ENCODE measurements at regions not wholly inside any gene's neighbourhood (a gene's known extent, or its start where the extent isn't known, plus 50 kb on each side); places are given as distances from the start of the nearest gene placed in this dataset.

- no peak for ATAC-seq (ENCODE audit: poor library complexity)
- peaks cover 4% of the 10 kb centered on the region for H3K36me3 Mint-ChIP-seq (ENCODE audit: low read depth)
- H3K27me3 ChIP-seq (ENCODE audit: control insufficient read depth in 1 of 2, insufficient read depth in 2 of 2, low read length in 2 of 2): no peaks in the 10 kb centered on the region
- H3K9me3 ChIP-seq (ENCODE audit: control insufficient read depth in 1 of 2, insufficient read depth in 1 of 2, low read length in 2 of 2): peaks cover 10 to 14% of the 10 kb centered on the region in 2 experiments
- POLR2A ChIA-PET: no interaction called here
- no peak overlapping the region for H3K27ac Mint-ChIP-seq
- no peaks in the 10 kb centered on the region for H3K36me3 ChIP-seq (ENCODE audit: insufficient read depth, low read length)
- H3K4me3 ChIP-seq (ENCODE audit: low read length): no peak overlapping the region
- H3K4me1 Mint-ChIP-seq (ENCODE audit: low read depth): no peaks in the 10 kb centered on the region
- no peak overlapping the region for H3K27ac ChIP-seq (ENCODE audit: low read depth in 1 of 2, low read length in 2 of 2)
- H3K9me3 Mint-ChIP-seq: peaks cover 11% of the 10 kb centered on the region
- CTCF ChIA-PET: interaction anchor here (1.0 to 1.1 kb wide), 2 partner anchors 12 to 15 kb away, joined by 3 read pairs; no protein-coding TSS in a partner anchor
- TF ChIP-seq CTCF (IDR thresholded peaks at IDR 0.05): no peak
- H3K4me3 Mint-ChIP-seq: no peak overlapping the region
- no peak for DNase-seq
- H3K27me3 Mint-ChIP-seq: peaks cover 6% of the 10 kb centered on the region
- H3K4me1 ChIP-seq (ENCODE audit: insufficient read depth, low read length): no peaks in the 10 kb centered on the region
- intact Hi-C loops (cut with DNase I, micrococcal nuclease): no loop called here
Observed at GRCh38 chr7:131251371-131251770, 76.3 kb upstream of the MKLN1 start.

GRCh38 chr7:131252976-131253375 is 74.7 kb upstream of the MKLN1 start:
- H3K4me1 ChIP-seq (ENCODE audit: insufficient read depth, low read length): no peaks in the 10 kb centered on the region
- peaks cover 4% of the 10 kb centered on the region for H3K36me3 Mint-ChIP-seq (ENCODE audit: low read depth)

GRCh38 chr7:131254211-131254610 is 73.5 kb upstream of the MKLN1 start:
- intact Hi-C loops (cut with DNase I, micrococcal nuclease): no loop called here
- DNase-seq: no peak
- Histone ChIP-seq H3K4me1 (ENCODE audit: insufficient read depth, low read length) (no peaks in the 10 kb centered on the region), H3K9me3 (ENCODE audit: control insufficient read depth in 1 of 2, insufficient read depth in 1 of 2, low read length in 2 of 2) (peaks cover 10 to 14% of the 10 kb centered on the region in 2 experiments), H3K4me3 (ENCODE audit: low read length) (no peak overlapping the region), H3K27me3 (ENCODE audit: control insufficient read depth in 1 of 2, insufficient read depth in 2 of 2, low read length in 2 of 2) (no peaks in the 10 kb centered on the region), H3K27ac (ENCODE audit: low read depth in 1 of 2, low read length in 2 of 2) (no peak overlapping the region), H3K36me3 (ENCODE audit: insufficient read depth, low read length) (no peaks in the 10 kb centered on the region)
- Mint-ChIP-seq H3K9me3 (peaks cover 11% of the 10 kb centered on the region), H3K4me1 (ENCODE audit: low read depth) (no peaks in the 10 kb centered on the region), H3K36me3 (ENCODE audit: low read depth) (peaks cover 4% of the 10 kb centered on the region), H3K27ac (no peak overlapping the region), H3K27me3 (peaks cover 6% of the 10 kb centered on the region), H3K4me3 (no peak overlapping the region)
- POLR2A ChIA-PET: no interaction called here
- CTCF ChIA-PET: interaction anchor here (0.6 kb wide), 1 partner anchor 21 kb away, joined by 5 read pairs; no protein-coding TSS in a partner anchor
- no peak for ATAC-seq (ENCODE audit: poor library complexity)
- no peak for TF ChIP-seq CTCF (IDR thresholded peaks at IDR 0.05)

More at GRCh38 chr7:131252976-131253375, 74.7 kb upstream of the MKLN1 start:
- H3K27me3 ChIP-seq (ENCODE audit: control insufficient read depth in 1 of 2, insufficient read depth in 2 of 2, low read length in 2 of 2): no peaks in the 10 kb centered on the region
- Mint-ChIP-seq H3K9me3 (peaks cover 11% of the 10 kb centered on the region), H3K27ac (no peak overlapping the region), H3K4me3 (no peak overlapping the region), H3K4me1 (ENCODE audit: low read depth) (no peaks in the 10 kb centered on the region), H3K27me3 (peaks cover 6% of the 10 kb centered on the region)
- TF ChIP-seq CTCF (IDR thresholded peaks at IDR 0.05): no peak
- intact Hi-C loops (cut with DNase I, micrococcal nuclease): no loop called here
- ATAC-seq (ENCODE audit: poor library complexity) (no peak), DNase-seq (no peak)
- CTCF ChIA-PET: interaction anchor here (1.1 kb wide), 1 partner anchor 17 kb away, joined by 3 read pairs; no protein-coding TSS in a partner anchor
- H3K27ac ChIP-seq (ENCODE audit: low read depth in 1 of 2, low read length in 2 of 2): no peak overlapping the region
- H3K36me3 ChIP-seq (ENCODE audit: insufficient read depth, low read length): no peaks in the 10 kb centered on the region
- POLR2A ChIA-PET: interaction anchor here (0.6 kb wide), 1 partner anchor 99 kb away, joined by 3 read pairs; no protein-coding TSS in a partner anchor
- peaks cover 10 to 14% of the 10 kb centered on the region in 2 experiments for H3K9me3 ChIP-seq (ENCODE audit: control insufficient read depth in 1 of 2, insufficient read depth in 1 of 2, low read length in 2 of 2)
- H3K4me3 ChIP-seq (ENCODE audit: low read length): no peak overlapping the region
